ENCODE measurements at regions not wholly inside any gene's neighbourhood (a gene's known extent, or its start where the extent isn't known, plus 50 kb on each side); places are given as distances from the start of the nearest gene placed in this dataset.

DNA sequence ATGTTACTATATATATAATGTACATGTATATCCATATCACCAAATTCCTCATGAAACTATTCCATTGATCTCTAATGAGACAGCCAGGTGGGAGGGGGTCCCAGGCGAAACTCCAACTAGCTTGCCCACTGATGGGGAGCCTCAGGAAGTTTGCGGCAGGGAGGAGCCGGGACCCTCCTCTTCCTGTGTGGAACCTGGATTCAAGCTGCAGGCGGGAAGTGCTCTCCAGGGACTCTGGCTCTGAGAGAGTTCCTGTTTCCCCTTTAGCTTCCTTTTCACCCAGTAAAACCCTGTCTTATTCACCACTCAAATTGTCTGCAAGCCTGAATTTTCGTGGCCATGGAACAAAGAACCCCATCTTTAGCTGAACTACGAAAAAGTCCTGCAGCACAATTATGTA is 152.2 kb downstream of the OPN5 start:
- Mint-ChIP-seq H3K9me3 (peaks cover 0 to 4% (median 0%) of the 10 kb centered on the region in 7 donors), H3K4me3 (no peak overlapping the region), H3K36me3 (no peaks in the 10 kb centered on the region), H3K27me3 (ENCODE audit: low read depth in 3 of 3) (peaks cover 0 to 5% (median 2%) of the 10 kb centered on the region in 3 donors), H3K27ac (no peak overlapping the region), H3K4me1 (no peaks in the 10 kb centered on the region)
- H3K4me3 ChIP-seq (replicated peaks in 1 of 3; ENCODE audit: low read depth in 2 of 3, low read length in 3 of 3): no peak overlapping the region
- no peaks in the 10 kb centered on the region for H3K9me3 ChIP-seq (replicated peaks in 1 of 2; ENCODE audit: control insufficient read depth in 1 of 2, insufficient read depth in 1 of 2, low read length in 2 of 2)
- no peak overlapping the region for H3K4me2 ChIP-seq (replicated peaks; ENCODE audit: extremely low read depth, low read length, poor library complexity, severe bottlenecking)
- DNase-seq: no peak
- intact Hi-C loops (cut with micrococcal nuclease): no loop called here
- H3K79me2 ChIP-seq (ENCODE audit: insufficient read depth, low read length): no peaks in the 10 kb centered on the region
- H3K4me1 ChIP-seq (ENCODE audit: control insufficient read depth in 1 of 2, insufficient read depth in 2 of 2, low read length in 2 of 2): no peaks in the 10 kb centered on the region
- no peak overlapping the region for H3K27ac ChIP-seq (ENCODE audit: low read depth in 1 of 2, low read length in 2 of 2)
- H4K20me1 ChIP-seq (ENCODE audit: insufficient read depth, low read length): no peaks in the 10 kb centered on the region
- TF ChIP-seq, protein P1, sequence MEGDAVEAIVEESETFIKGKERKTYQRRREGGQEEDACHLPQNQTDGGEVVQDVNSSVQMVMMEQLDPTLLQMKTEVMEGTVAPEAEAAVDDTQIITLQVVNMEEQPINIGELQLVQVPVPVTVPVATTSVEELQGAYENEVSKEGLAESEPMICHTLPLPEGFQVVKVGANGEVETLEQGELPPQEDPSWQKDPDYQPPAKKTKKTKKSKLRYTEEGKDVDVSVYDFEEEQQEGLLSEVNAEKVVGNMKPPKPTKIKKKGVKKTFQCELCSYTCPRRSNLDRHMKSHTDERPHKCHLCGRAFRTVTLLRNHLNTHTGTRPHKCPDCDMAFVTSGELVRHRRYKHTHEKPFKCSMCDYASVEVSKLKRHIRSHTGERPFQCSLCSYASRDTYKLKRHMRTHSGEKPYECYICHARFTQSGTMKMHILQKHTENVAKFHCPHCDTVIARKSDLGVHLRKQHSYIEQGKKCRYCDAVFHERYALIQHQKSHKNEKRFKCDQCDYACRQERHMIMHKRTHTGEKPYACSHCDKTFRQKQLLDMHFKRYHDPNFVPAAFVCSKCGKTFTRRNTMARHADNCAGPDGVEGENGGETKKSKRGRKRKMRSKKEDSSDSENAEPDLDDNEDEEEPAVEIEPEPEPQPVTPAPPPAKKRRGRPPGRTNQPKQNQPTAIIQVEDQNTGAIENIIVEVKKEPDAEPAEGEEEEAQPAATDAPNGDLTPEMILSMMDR (IDR thresholded peaks at IDR 0.05): no peak
- H3K9ac ChIP-seq (ENCODE audit: insufficient read depth, low read length, poor library complexity, severe bottlenecking): no peak overlapping the region
- no peaks in the 10 kb centered on the region for H3K27me3 ChIP-seq (ENCODE audit: control insufficient read depth in 2 of 2, insufficient read depth in 2 of 2, low read length in 2 of 2)
- H2AFZ ChIP-seq (ENCODE audit: insufficient read depth, low read depth, low read length, poor library complexity, severe bottlenecking): no peak overlapping the region
- no peaks in the 10 kb centered on the region for H3K36me3 ChIP-seq (replicated peaks in 1 of 2; ENCODE audit: control insufficient read depth in 1 of 2, insufficient read depth in 2 of 2, low read length in 2 of 2)
- WGBS (ENCODE audit: insufficient coverage): 0% methylated on average over 4 of the region's 6 CpGs

DNA sequence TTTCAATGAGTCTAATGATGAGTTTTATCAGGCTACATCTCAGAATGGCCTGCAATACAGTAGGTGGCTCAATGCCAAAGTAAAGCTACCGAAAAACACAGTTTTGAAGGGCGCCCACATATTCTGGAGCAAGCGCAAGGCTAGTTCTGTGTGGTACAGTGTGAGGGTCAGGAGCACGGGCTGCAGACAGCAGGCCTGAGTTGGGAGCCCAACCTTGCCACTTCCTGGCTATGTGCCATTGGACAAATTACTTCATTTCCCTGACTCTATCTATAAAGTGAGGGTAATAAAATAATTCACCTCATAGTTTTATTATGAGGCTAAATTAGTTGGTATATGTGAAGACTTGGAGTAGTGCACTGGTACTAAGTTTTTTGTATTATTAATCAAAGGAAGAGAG is 150.7 kb downstream of the OPN5 start:
- Histone ChIP-seq H2AFZ (ENCODE audit: insufficient read depth, low read depth, low read length, poor library complexity, severe bottlenecking) (no peak overlapping the region), H3K27ac (ENCODE audit: low read depth in 1 of 2, low read length in 2 of 2) (no peak overlapping the region), H3K36me3 (replicated peaks in 1 of 2; ENCODE audit: control insufficient read depth in 1 of 2, insufficient read depth in 2 of 2, low read length in 2 of 2) (no peaks in the 10 kb centered on the region), H3K4me1 (ENCODE audit: control insufficient read depth in 1 of 2, insufficient read depth in 2 of 2, low read length in 2 of 2) (no peaks in the 10 kb centered on the region), H3K4me3 (replicated peaks in 1 of 3; ENCODE audit: low read depth in 2 of 3, low read length in 3 of 3) (no peak overlapping the region), H4K20me1 (ENCODE audit: insufficient read depth, low read length) (no peaks in the 10 kb centered on the region), H3K9ac (ENCODE audit: insufficient read depth, low read length, poor library complexity, severe bottlenecking) (no peak overlapping the region), H3K27me3 (ENCODE audit: control insufficient read depth in 2 of 2, insufficient read depth in 2 of 2, low read length in 2 of 2) (no peaks in the 10 kb centered on the region), H3K4me2 (replicated peaks; ENCODE audit: extremely low read depth, low read length, poor library complexity, severe bottlenecking) (no peak overlapping the region), H3K9me3 (replicated peaks in 1 of 2; ENCODE audit: control insufficient read depth in 1 of 2, insufficient read depth in 1 of 2, low read length in 2 of 2) (no peaks in the 10 kb centered on the region), H3K79me2 (ENCODE audit: insufficient read depth, low read length) (no peaks in the 10 kb centered on the region)
- TF ChIP-seq, protein P1 (IDR thresholded peaks at IDR 0.05): no peak
- no peaks in the 10 kb centered on the region for H3K36me3 Mint-ChIP-seq
- H3K4me1 Mint-ChIP-seq: no peaks in the 10 kb centered on the region
- intact Hi-C loops (cut with micrococcal nuclease): no loop called here
- H3K27me3 Mint-ChIP-seq (ENCODE audit: low read depth in 3 of 3): peaks cover 0 to under 1% (median 0%) of the 10 kb centered on the region in 3 donors
- no peak overlapping the region for H3K4me3 Mint-ChIP-seq
- WGBS (ENCODE audit: insufficient coverage): 100% methylated on average over 1 of the region's 4 CpGs
- no peak for DNase-seq
- no peak overlapping the region for H3K27ac Mint-ChIP-seq
- peaks cover 0 to 3% (median 0%) of the 10 kb centered on the region in 7 donors for H3K9me3 Mint-ChIP-seq

Measured in CD14-positive monocyte (primary cell).